H1 (cell line): ENCODE measurements at regions not wholly inside any gene's neighbourhood (a gene's known extent, or its start where the extent isn't known, plus 50 kb on each side); places are given as distances from the start of the nearest gene placed in this dataset.

Experiments
- CEBPB ChIP-seq: IDR thresholded peaks from 2 replicates; pipeline ENCODE4 v1.6.1; 2012; ENCODE audit warnings: low read depth, low read length
- CTCF ChIP-seq, 3 experiments: IDR thresholded peaks; 1 replicate in 2 of 3; 2 replicates in 1 of 3; pipeline versions ENCODE4 v1.5.1 to v1.6.1; 2011; ENCODE audit warnings: low read length in 3 of 3, mild to moderate bottlenecking in 3 of 3, inconsistent platforms in 2 of 3, low read depth in 1 of 3, moderate library complexity in 1 of 3; ENCODE audit not compliant: insufficient read depth in 1 of 3; ENCODE audit errors: control extremely low read depth in 1 of 3
- MAFK ChIP-seq: IDR thresholded peaks from 2 replicates; pipeline ENCODE4 v1.6.1; 2012; ENCODE audit warnings: low read depth, mild to moderate bottlenecking, improper control_type of control experiment, low read length
- TEAD4 ChIP-seq: IDR thresholded peaks from 2 replicates; pipeline ENCODE4 v1.6.1; 2012; ENCODE audit warnings: low read depth, low read length, inconsistent platforms, mixed read lengths
- USF2 ChIP-seq: IDR thresholded peaks from 2 replicates; pipeline ENCODE4 v1.6.1; 2011; ENCODE audit warnings: low read length, improper control_type of control experiment
- TF ChIP-seq, protein P1 (sequence below): fragments of 300-600 bp; sonication (generic); IDR thresholded peaks from 2 replicates; pipeline ENCODE4 v1.7.1; 2012; ENCODE audit warnings: low read length, moderate library complexity, mild to moderate bottlenecking, inconsistent platforms; ENCODE audit not compliant: insufficient replicate concordance

GRCh38 chr10:52870562-52870961 is 98.0 kb upstream of the MBL2 start (continued):
- TF ChIP-seq, protein P1, sequence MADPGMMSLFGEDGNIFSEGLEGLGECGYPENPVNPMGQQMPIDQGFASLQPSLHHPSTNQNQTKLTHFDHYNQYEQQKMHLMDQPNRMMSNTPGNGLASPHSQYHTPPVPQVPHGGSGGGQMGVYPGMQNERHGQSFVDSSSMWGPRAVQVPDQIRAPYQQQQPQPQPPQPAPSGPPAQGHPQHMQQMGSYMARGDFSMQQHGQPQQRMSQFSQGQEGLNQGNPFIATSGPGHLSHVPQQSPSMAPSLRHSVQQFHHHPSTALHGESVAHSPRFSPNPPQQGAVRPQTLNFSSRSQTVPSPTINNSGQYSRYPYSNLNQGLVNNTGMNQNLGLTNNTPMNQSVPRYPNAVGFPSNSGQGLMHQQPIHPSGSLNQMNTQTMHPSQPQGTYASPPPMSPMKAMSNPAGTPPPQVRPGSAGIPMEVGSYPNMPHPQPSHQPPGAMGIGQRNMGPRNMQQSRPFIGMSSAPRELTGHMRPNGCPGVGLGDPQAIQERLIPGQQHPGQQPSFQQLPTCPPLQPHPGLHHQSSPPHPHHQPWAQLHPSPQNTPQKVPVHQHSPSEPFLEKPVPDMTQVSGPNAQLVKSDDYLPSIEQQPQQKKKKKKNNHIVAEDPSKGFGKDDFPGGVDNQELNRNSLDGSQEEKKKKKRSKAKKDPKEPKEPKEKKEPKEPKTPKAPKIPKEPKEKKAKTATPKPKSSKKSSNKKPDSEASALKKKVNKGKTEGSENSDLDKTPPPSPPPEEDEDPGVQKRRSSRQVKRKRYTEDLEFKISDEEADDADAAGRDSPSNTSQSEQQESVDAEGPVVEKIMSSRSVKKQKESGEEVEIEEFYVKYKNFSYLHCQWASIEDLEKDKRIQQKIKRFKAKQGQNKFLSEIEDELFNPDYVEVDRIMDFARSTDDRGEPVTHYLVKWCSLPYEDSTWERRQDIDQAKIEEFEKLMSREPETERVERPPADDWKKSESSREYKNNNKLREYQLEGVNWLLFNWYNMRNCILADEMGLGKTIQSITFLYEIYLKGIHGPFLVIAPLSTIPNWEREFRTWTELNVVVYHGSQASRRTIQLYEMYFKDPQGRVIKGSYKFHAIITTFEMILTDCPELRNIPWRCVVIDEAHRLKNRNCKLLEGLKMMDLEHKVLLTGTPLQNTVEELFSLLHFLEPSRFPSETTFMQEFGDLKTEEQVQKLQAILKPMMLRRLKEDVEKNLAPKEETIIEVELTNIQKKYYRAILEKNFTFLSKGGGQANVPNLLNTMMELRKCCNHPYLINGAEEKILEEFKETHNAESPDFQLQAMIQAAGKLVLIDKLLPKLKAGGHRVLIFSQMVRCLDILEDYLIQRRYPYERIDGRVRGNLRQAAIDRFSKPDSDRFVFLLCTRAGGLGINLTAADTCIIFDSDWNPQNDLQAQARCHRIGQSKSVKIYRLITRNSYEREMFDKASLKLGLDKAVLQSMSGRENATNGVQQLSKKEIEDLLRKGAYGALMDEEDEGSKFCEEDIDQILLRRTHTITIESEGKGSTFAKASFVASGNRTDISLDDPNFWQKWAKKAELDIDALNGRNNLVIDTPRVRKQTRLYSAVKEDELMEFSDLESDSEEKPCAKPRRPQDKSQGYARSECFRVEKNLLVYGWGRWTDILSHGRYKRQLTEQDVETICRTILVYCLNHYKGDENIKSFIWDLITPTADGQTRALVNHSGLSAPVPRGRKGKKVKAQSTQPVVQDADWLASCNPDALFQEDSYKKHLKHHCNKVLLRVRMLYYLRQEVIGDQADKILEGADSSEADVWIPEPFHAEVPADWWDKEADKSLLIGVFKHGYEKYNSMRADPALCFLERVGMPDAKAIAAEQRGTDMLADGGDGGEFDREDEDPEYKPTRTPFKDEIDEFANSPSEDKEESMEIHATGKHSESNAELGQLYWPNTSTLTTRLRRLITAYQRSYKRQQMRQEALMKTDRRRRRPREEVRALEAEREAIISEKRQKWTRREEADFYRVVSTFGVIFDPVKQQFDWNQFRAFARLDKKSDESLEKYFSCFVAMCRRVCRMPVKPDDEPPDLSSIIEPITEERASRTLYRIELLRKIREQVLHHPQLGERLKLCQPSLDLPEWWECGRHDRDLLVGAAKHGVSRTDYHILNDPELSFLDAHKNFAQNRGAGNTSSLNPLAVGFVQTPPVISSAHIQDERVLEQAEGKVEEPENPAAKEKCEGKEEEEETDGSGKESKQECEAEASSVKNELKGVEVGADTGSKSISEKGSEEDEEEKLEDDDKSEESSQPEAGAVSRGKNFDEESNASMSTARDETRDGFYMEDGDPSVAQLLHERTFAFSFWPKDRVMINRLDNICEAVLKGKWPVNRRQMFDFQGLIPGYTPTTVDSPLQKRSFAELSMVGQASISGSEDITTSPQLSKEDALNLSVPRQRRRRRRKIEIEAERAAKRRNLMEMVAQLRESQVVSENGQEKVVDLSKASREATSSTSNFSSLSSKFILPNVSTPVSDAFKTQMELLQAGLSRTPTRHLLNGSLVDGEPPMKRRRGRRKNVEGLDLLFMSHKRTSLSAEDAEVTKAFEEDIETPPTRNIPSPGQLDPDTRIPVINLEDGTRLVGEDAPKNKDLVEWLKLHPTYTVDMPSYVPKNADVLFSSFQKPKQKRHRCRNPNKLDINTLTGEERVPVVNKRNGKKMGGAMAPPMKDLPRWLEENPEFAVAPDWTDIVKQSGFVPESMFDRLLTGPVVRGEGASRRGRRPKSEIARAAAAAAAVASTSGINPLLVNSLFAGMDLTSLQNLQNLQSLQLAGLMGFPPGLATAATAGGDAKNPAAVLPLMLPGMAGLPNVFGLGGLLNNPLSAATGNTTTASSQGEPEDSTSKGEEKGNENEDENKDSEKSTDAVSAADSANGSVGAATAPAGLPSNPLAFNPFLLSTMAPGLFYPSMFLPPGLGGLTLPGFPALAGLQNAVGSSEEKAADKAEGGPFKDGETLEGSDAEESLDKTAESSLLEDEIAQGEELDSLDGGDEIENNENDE, result no peak
- TF ChIP-seq TEAD4 (no peak), MAFK (no peak), CEBPB (no peak), USF2 (no peak), CTCF (IDR thresholded peaks at IDR 0.05; ENCODE audit: control extremely low read depth in 1 of 3, insufficient read depth in 1 of 3, low read depth in 1 of 3, low read length in 3 of 3) (no peak)
